ENCODE measurements at regions not wholly inside any gene's neighbourhood (a gene's known extent, or its start where the extent isn't known, plus 50 kb on each side); places are given as distances from the start of the nearest gene placed in this dataset.
"Not testable (repeated sequence)": the region's sequence is repeated elsewhere in the genome, so short reads cannot be mapped to it uniquely, and the experiment has no call there.

DNA sequence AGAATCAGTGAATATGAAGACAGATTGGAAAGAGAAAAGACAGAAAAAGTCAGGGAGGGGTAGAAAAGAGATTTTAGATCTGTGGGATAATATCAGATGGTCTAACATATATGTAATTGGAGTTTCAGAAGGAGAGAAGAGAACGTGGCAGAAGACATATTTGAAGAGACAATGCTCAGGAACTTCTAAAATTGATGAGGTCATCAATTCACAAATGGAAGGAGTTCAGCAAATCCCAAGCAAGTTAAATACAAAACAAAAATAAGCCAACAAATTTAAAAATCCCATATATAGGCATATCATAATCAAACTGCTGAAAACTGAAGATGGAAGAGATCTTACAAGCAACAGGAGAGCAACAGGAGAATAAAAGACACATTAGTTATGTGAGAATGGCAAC is 87.3 kb downstream of the SYT15B start:
- TF ChIP-seq, protein P1, sequence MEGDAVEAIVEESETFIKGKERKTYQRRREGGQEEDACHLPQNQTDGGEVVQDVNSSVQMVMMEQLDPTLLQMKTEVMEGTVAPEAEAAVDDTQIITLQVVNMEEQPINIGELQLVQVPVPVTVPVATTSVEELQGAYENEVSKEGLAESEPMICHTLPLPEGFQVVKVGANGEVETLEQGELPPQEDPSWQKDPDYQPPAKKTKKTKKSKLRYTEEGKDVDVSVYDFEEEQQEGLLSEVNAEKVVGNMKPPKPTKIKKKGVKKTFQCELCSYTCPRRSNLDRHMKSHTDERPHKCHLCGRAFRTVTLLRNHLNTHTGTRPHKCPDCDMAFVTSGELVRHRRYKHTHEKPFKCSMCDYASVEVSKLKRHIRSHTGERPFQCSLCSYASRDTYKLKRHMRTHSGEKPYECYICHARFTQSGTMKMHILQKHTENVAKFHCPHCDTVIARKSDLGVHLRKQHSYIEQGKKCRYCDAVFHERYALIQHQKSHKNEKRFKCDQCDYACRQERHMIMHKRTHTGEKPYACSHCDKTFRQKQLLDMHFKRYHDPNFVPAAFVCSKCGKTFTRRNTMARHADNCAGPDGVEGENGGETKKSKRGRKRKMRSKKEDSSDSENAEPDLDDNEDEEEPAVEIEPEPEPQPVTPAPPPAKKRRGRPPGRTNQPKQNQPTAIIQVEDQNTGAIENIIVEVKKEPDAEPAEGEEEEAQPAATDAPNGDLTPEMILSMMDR (conservative IDR thresholded peaks at IDR 0.05 in 1 of 2, IDR thresholded peaks at IDR 0.05 in 1 of 2; ENCODE audit: extremely low read depth in 1 of 2, insufficient read depth in 1 of 2, low read depth in 1 of 2, low read length in 2 of 2): not testable (repeated sequence)
- not testable (repeated sequence) for TF ChIP-seq EZH2 (IDR thresholded peaks at IDR 0.05; ENCODE audit: borderline replicate concordance, low read length)
